ENCODE measurements at regions not wholly inside any gene's neighbourhood (a gene's known extent, or its start where the extent isn't known, plus 50 kb on each side); places are given as distances from the start of the nearest gene placed in this dataset.

DNA sequence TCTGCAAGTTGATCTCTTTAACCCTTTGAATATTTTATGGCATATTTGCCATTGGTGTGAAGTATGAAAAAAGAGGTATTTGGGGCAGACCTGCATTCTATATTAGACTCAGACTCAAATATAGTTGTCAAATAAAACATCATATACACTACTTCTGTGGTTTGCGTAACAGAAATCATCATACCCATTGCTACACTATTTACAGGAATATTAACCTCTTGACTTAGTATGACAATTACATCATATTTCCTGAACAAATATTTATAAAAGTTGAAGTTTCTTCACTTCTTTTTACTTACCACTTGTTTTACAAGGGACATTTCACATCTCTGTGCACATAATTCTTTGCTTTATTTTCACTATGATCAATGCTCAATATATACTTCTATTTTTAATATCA, 206.0 kb downstream of the HAO1 start:
- TF ChIP-seq, protein P1, sequence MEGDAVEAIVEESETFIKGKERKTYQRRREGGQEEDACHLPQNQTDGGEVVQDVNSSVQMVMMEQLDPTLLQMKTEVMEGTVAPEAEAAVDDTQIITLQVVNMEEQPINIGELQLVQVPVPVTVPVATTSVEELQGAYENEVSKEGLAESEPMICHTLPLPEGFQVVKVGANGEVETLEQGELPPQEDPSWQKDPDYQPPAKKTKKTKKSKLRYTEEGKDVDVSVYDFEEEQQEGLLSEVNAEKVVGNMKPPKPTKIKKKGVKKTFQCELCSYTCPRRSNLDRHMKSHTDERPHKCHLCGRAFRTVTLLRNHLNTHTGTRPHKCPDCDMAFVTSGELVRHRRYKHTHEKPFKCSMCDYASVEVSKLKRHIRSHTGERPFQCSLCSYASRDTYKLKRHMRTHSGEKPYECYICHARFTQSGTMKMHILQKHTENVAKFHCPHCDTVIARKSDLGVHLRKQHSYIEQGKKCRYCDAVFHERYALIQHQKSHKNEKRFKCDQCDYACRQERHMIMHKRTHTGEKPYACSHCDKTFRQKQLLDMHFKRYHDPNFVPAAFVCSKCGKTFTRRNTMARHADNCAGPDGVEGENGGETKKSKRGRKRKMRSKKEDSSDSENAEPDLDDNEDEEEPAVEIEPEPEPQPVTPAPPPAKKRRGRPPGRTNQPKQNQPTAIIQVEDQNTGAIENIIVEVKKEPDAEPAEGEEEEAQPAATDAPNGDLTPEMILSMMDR (IDR thresholded peaks at IDR 0.05), result no peak
- TF ChIP-seq EZH2 (IDR thresholded peaks at IDR 0.05; ENCODE audit: borderline replicate concordance, insufficient read depth, low read depth, low read length, poor library complexity, severe bottlenecking), result no peak

Measured in B cell (primary cell).